ENCODE measurements at regions not wholly inside any gene's neighbourhood (a gene's known extent, or its start where the extent isn't known, plus 50 kb on each side); places are given as distances from the start of the nearest gene placed in this dataset.

GRCh38 chr15:67003586-67003985, 61.8 kb upstream of the SMAD3 start:
- no peaks in the 10 kb centered on the region for H3K36me3 ChIP-seq (ENCODE audit: control insufficient read depth in 1 of 2, insufficient read depth in 2 of 2, low read depth in 1 of 2, low read length in 2 of 2)
- WGBS = 80% methylated on average over 7 of the region's 7 CpGs
- no peak overlapping the region for H3K23ac ChIP-seq (ENCODE audit: low read length in 2 of 2)
- H2BK5ac ChIP-seq (ENCODE audit: low read depth, low read length, poor library complexity, severe bottlenecking) = no peak overlapping the region
- peak; percentile 31 for DNase-seq
- H2AFZ ChIP-seq (ENCODE audit: low read depth, low read length) = no peak overlapping the region
- H3K27me3 ChIP-seq (ENCODE audit: control insufficient read depth in 1 of 2, insufficient read depth in 1 of 2, low read length in 2 of 2) = peaks cover 0 to 5% of the 10 kb centered on the region in 2 experiments
- no peak overlapping the region for H3K4me2 ChIP-seq (ENCODE audit: low read length, poor library complexity, severe bottlenecking)
- no peak overlapping the region for H3K4ac ChIP-seq (ENCODE audit: low read depth in 1 of 2, low read length in 2 of 2)
- H3K4me3 ChIP-seq (ENCODE audit: insufficient read depth in 1 of 2, low read depth in 1 of 2, low read length in 2 of 2) = no peak overlapping the region
- no peaks in the 10 kb centered on the region for H3K9me3 ChIP-seq (ENCODE audit: control insufficient read depth, low read length)
- H3K18ac ChIP-seq (ENCODE audit: low read depth in 1 of 2, low read length in 2 of 2) = no peak overlapping the region
- no peak overlapping the region for H2AK5ac ChIP-seq (ENCODE audit: low read length, severe bottlenecking)
- H3K4me1 ChIP-seq (ENCODE audit: control insufficient read depth, insufficient read depth, low read depth, low read length) = no peaks in the 10 kb centered on the region
- no peak overlapping the region for H3K9ac ChIP-seq (ENCODE audit: low read length)
- no peak overlapping the region for H4K8ac ChIP-seq (ENCODE audit: low read length)
- no peak overlapping the region for H3K14ac ChIP-seq (ENCODE audit: low read length in 2 of 2)
- H4K91ac ChIP-seq (ENCODE audit: low read length) = no peak overlapping the region
- no peaks in the 10 kb centered on the region for H3K79me1 ChIP-seq (replicated peaks; ENCODE audit: low read length, poor library complexity, severe bottlenecking)
- H2BK15ac ChIP-seq (ENCODE audit: low read depth, poor library complexity, severe bottlenecking) = no peak overlapping the region
- no peak overlapping the region for H2BK120ac ChIP-seq (ENCODE audit: low read depth, low read length)
- H2BK12ac ChIP-seq (ENCODE audit: low read length in 2 of 2) = no peak overlapping the region
- no peak overlapping the region for H3K27ac ChIP-seq (ENCODE audit: low read length, poor library complexity, severe bottlenecking)

- no peak overlapping the region for H3K14ac ChIP-seq (ENCODE audit: low read length in 2 of 2)
- H3K79me1 ChIP-seq (replicated peaks; ENCODE audit: low read length, poor library complexity, severe bottlenecking) = no peaks in the 10 kb centered on the region
- no peak overlapping the region for H3K9ac ChIP-seq (ENCODE audit: low read length)
- no peak overlapping the region for H3K27ac ChIP-seq (ENCODE audit: low read length, poor library complexity, severe bottlenecking)
- peaks cover 3% of the 10 kb centered on the region for H3K9me3 ChIP-seq (ENCODE audit: control insufficient read depth, low read length)
- H2BK15ac ChIP-seq (ENCODE audit: low read depth, poor library complexity, severe bottlenecking) = no peak overlapping the region
- H2BK120ac ChIP-seq (ENCODE audit: low read depth, low read length) = no peak overlapping the region
- H3K4me3 ChIP-seq (ENCODE audit: insufficient read depth in 1 of 2, low read depth in 1 of 2, low read length in 2 of 2) = no peak overlapping the region
- no peak overlapping the region for H3K4ac ChIP-seq (ENCODE audit: low read depth in 1 of 2, low read length in 2 of 2)
- H2BK12ac ChIP-seq (ENCODE audit: low read length in 2 of 2) = no peak overlapping the region
- no peak overlapping the region for H4K91ac ChIP-seq (ENCODE audit: low read length)
- H4K8ac ChIP-seq (ENCODE audit: low read length) = no peak overlapping the region
- 93% methylated on average over 3 of the region's 3 CpGs for WGBS
- H3K4me2 ChIP-seq (ENCODE audit: low read length, poor library complexity, severe bottlenecking) = no peak overlapping the region
- no peak overlapping the region for H2AFZ ChIP-seq (ENCODE audit: low read depth, low read length)
- H3K36me3 ChIP-seq (ENCODE audit: control insufficient read depth in 1 of 2, insufficient read depth in 2 of 2, low read depth in 1 of 2, low read length in 2 of 2) = no peaks in the 10 kb centered on the region
- H3K27me3 ChIP-seq (ENCODE audit: control insufficient read depth in 1 of 2, insufficient read depth in 1 of 2, low read length in 2 of 2) = peaks cover 0 to 5% of the 10 kb centered on the region in 2 experiments
- DNase-seq = no peak
- no peak overlapping the region for H2AK5ac ChIP-seq (ENCODE audit: low read length, severe bottlenecking)
- no peak overlapping the region for H3K23ac ChIP-seq (ENCODE audit: low read length in 2 of 2)
- H3K4me1 ChIP-seq (ENCODE audit: control insufficient read depth, insufficient read depth, low read depth, low read length) = no peaks in the 10 kb centered on the region
- no peak overlapping the region for H3K18ac ChIP-seq (ENCODE audit: low read depth in 1 of 2, low read length in 2 of 2)
- no peak overlapping the region for H2BK5ac ChIP-seq (ENCODE audit: low read depth, low read length, poor library complexity, severe bottlenecking)
Observed at GRCh38 chr15:67004142-67004541, 61.3 kb upstream of the SMAD3 start.

- Histone ChIP-seq H3K18ac (ENCODE audit: low read depth in 1 of 2, low read length in 2 of 2) (peak overlapping the region in 1 of 2 experiments; percentile 63), H2BK120ac (ENCODE audit: low read depth, low read length) (no peak overlapping the region), H2AFZ (ENCODE audit: low read depth, low read length) (no peak overlapping the region), H3K4me2 (ENCODE audit: low read length, poor library complexity, severe bottlenecking) (no peak overlapping the region), H4K8ac (ENCODE audit: low read length) (no peak overlapping the region), H3K9me3 (ENCODE audit: control insufficient read depth, low read length) (peaks cover 7% of the 10 kb centered on the region), H3K79me1 (replicated peaks; ENCODE audit: low read length, poor library complexity, severe bottlenecking) (no peaks in the 10 kb centered on the region), H3K14ac (ENCODE audit: low read length in 2 of 2) (peak overlapping the region in 1 of 2 experiments; percentile 21), H2BK15ac (ENCODE audit: low read depth, poor library complexity, severe bottlenecking) (no peak overlapping the region), H3K27me3 (ENCODE audit: control insufficient read depth in 1 of 2, insufficient read depth in 1 of 2, low read length in 2 of 2) (peaks cover 0 to 5% of the 10 kb centered on the region in 2 experiments), H3K4ac (ENCODE audit: low read depth in 1 of 2, low read length in 2 of 2) (no peak overlapping the region), H2AK5ac (ENCODE audit: low read length, severe bottlenecking) (no peak overlapping the region), H4K91ac (ENCODE audit: low read length) (no peak overlapping the region), H2BK12ac (ENCODE audit: low read length in 2 of 2) (peak overlapping the region in 1 of 2 experiments; percentile 40), H2BK5ac (ENCODE audit: low read depth, low read length, poor library complexity, severe bottlenecking) (no peak overlapping the region), H3K36me3 (ENCODE audit: control insufficient read depth in 1 of 2, insufficient read depth in 2 of 2, low read depth in 1 of 2, low read length in 2 of 2) (no peaks in the 10 kb centered on the region), H3K23ac (ENCODE audit: low read length in 2 of 2) (no peak overlapping the region), H3K4me3 (ENCODE audit: insufficient read depth in 1 of 2, low read depth in 1 of 2, low read length in 2 of 2) (no peak overlapping the region), H3K27ac (ENCODE audit: low read length, poor library complexity, severe bottlenecking) (no peak overlapping the region), H3K4me1 (ENCODE audit: control insufficient read depth, insufficient read depth, low read depth, low read length) (no peaks in the 10 kb centered on the region), H3K9ac (ENCODE audit: low read length) (no peak overlapping the region)
- no peak for DNase-seq
- 79% methylated on average over 9 of the region's 10 CpGs for WGBS
Observed at GRCh38 chr15:67005294-67005996, 60.0 kb upstream of the SMAD3 start.

- no peaks in the 10 kb centered on the region for H3K36me3 ChIP-seq (ENCODE audit: control insufficient read depth in 1 of 2, insufficient read depth in 2 of 2, low read depth in 1 of 2, low read length in 2 of 2)
- peak overlapping the region in 1 of 2 experiments; percentile 33 for H2BK12ac ChIP-seq (ENCODE audit: low read length in 2 of 2)
Observed at GRCh38 chr15:67006083-67007065, 59.0 kb upstream of the SMAD3 start.

More at GRCh38 chr15:67006083-67007065, 59.0 kb upstream of the SMAD3 start:
- Histone ChIP-seq H3K14ac (ENCODE audit: low read length in 2 of 2) (no peak overlapping the region), H2BK120ac (ENCODE audit: low read depth, low read length) (no peak overlapping the region), H4K8ac (ENCODE audit: low read length) (no peak overlapping the region), H4K91ac (ENCODE audit: low read length) (no peak overlapping the region), H3K27me3 (ENCODE audit: control insufficient read depth in 1 of 2, insufficient read depth in 1 of 2, low read length in 2 of 2) (no peaks in the 10 kb centered on the region), H3K4ac (ENCODE audit: low read depth in 1 of 2, low read length in 2 of 2) (no peak overlapping the region), H3K23ac (ENCODE audit: low read length in 2 of 2) (peak overlapping the region in 1 of 2 experiments; percentile 63), H2BK5ac (ENCODE audit: low read depth, low read length, poor library complexity, severe bottlenecking) (no peak overlapping the region), H3K79me1 (replicated peaks; ENCODE audit: low read length, poor library complexity, severe bottlenecking) (no peaks in the 10 kb centered on the region), H2BK15ac (ENCODE audit: low read depth, poor library complexity, severe bottlenecking) (no peak overlapping the region), H2AFZ (ENCODE audit: low read depth, low read length) (no peak overlapping the region), H2AK5ac (ENCODE audit: low read length, severe bottlenecking) (no peak overlapping the region), H3K9ac (ENCODE audit: low read length) (no peak overlapping the region), H3K18ac (ENCODE audit: low read depth in 1 of 2, low read length in 2 of 2) (peak overlapping the region in 1 of 2 experiments; percentile 9), H3K4me3 (ENCODE audit: insufficient read depth in 1 of 2, low read depth in 1 of 2, low read length in 2 of 2) (no peak overlapping the region), H3K4me2 (ENCODE audit: low read length, poor library complexity, severe bottlenecking) (no peak overlapping the region), H3K27ac (ENCODE audit: low read length, poor library complexity, severe bottlenecking) (no peak overlapping the region), H3K9me3 (ENCODE audit: control insufficient read depth, low read length) (peaks cover 7% of the 10 kb centered on the region), H3K4me1 (ENCODE audit: control insufficient read depth, insufficient read depth, low read depth, low read length) (peaks cover 4% of the 10 kb centered on the region)
- 87% methylated on average over 9 of the region's 10 CpGs for WGBS
- DNase-seq = peak; percentile 43

Data from mesenchymal stem cell (in vitro differentiated cells and primary cell).